ENCODE measurements at regions not wholly inside any gene's neighbourhood (a gene's known extent, or its start where the extent isn't known, plus 50 kb on each side); places are given as distances from the start of the nearest gene placed in this dataset.

DNA sequence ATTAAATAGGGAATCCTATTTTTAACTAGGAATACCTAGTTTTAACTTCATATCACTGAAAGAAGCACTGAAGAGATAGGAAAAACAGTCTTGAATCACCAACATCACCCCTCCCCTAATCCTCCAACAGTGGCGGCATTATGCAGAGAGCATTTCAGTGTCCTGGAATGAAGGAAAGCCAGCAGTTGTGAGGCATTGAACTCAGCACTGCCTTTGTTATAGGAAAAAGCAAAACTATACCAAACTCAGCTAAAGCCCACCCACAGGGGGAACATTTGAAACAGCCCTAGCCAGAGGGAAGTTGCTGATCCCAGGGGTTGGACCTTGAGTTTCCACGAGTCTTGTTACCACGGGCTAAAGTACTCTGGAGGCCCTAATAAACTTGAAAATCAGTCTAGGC is 310.6 kb upstream of the EDIL3 start:
- no peaks in the 10 kb centered on the region for H3K4me1 ChIP-seq
- CTCF ChIA-PET: no interaction called here
- FAIRE-seq: no peak

DNA sequence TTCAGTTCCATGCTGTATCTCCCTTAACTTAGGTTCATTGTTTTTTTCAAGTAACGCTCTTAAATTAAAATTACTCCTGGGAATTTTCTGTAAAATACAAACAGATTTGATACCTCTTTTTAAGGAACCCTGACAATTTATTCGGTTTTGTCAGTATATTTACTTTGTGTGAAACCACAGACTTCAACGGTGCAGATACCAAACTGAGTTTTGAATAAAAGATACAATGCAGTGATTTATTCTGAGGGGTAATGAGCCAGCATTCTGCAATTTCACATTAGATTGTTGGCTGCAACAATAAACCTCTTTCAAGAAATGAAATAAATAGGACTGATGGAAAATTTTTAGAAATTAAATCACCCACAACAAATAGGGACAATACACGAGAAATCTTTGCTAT is 308.6 kb upstream of the EDIL3 start:
- Histone ChIP-seq H3K4me3 (no peak overlapping the region), H3K4me2 (no peak overlapping the region), H3K27ac (no peak overlapping the region), H3K9me3 (no peaks in the 10 kb centered on the region), H3K4me1 (no peaks in the 10 kb centered on the region)
- ChIA-PET CTCF (no interaction called here), POLR2A (no interaction called here)
- FAIRE-seq (no peak), DNase-seq (ENCODE audit: low read depth in 1 of 2, low spot score in 1 of 2) (no peak), ATAC-seq (no peak)
- 3% methylated on average over 4 of the region's 4 CpGs for WGBS (ENCODE audit: missing lambda C conversion rate)
- TF ChIP-seq RFX5 (IDR thresholded peaks at IDR 0.05) (no peak), TP53 (CRISPR knock-in tag; IDR thresholded peaks at IDR 0.05) (no peak), JUNB (IDR thresholded peaks at IDR 0.05) (no peak), ZSCAN20 (CRISPR knock-in tag; IDR thresholded peaks at IDR 0.05) (no peak), RAD21 (conservative IDR thresholded peaks at IDR 0.05 in 1 of 2, IDR thresholded peaks at IDR 0.05 in 1 of 2) (no peak), CEBPB (IDR thresholded peaks at IDR 0.05) (no peak), MAFK (IDR thresholded peaks at IDR 0.05; ENCODE audit: partially characterized antibody) (no peak), ESRRA (IDR thresholded peaks at IDR 0.05; ENCODE audit: borderline replicate concordance, low read length) (no peak), BHLHE40 (IDR thresholded peaks at IDR 0.05; ENCODE audit: low read depth, low read length) (no peak), EHMT2 (IDR thresholded peaks at IDR 0.05; ENCODE audit: low read depth) (no peak), FOSL2 (IDR thresholded peaks at IDR 0.05) (no peak), FOSL2 (CRISPR knock-in tag; IDR thresholded peaks at IDR 0.05) (no peak), POLR2A (IDR thresholded peaks at IDR 0.05; ENCODE audit: low read length) (no peak)
- TF ChIP-seq, protein P1, sequence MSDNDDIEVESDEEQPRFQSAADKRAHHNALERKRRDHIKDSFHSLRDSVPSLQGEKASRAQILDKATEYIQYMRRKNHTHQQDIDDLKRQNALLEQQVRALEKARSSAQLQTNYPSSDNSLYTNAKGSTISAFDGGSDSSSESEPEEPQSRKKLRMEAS (IDR thresholded peaks at IDR 0.05): no peak
- TF ChIP-seq, protein P2, sequence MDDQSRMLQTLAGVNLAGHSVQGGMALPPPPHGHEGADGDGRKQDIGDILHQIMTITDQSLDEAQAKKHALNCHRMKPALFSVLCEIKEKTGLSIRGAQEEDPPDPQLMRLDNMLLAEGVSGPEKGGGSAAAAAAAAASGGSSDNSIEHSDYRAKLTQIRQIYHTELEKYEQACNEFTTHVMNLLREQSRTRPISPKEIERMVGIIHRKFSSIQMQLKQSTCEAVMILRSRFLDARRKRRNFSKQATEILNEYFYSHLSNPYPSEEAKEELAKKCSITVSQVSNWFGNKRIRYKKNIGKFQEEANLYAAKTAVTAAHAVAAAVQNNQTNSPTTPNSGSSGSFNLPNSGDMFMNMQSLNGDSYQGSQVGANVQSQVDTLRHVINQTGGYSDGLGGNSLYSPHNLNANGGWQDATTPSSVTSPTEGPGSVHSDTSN (IDR thresholded peaks at IDR 0.05): no peak
- TF ChIP-seq, protein P3, sequence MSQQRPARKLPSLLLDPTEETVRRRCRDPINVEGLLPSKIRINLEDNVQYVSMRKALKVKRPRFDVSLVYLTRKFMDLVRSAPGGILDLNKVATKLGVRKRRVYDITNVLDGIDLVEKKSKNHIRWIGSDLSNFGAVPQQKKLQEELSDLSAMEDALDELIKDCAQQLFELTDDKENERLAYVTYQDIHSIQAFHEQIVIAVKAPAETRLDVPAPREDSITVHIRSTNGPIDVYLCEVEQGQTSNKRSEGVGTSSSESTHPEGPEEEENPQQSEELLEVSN (IDR thresholded peaks at IDR 0.05; ENCODE audit: borderline replicate concordance, low read depth): no peak

More for the DNA sequence above, 310.6 kb upstream of the EDIL3 start:
- WGBS (ENCODE audit: missing lambda C conversion rate): 32% methylated on average over 3 of the region's 3 CpGs
- H3K4me3 ChIP-seq: no peak overlapping the region
- no peak for DNase-seq (ENCODE audit: low read depth in 1 of 2, low spot score in 1 of 2)
- H3K4me2 ChIP-seq: no peak overlapping the region
- H3K9me3 ChIP-seq: no peaks in the 10 kb centered on the region
- TF ChIP-seq FOSB (CRISPR knock-in tag; IDR thresholded peaks at IDR 0.05): no peak
- TF ChIP-seq HOXB5 (CRISPR knock-in tag; IDR thresholded peaks at IDR 0.05): no peak
- TF ChIP-seq ZFP36 (IDR thresholded peaks at IDR 0.05; ENCODE audit: borderline replicate concordance, partially characterized antibody): no peak
- no peak for TF ChIP-seq TP53 (CRISPR knock-in tag; IDR thresholded peaks at IDR 0.05)
- TF ChIP-seq HOXB13 (CRISPR knock-in tag; IDR thresholded peaks at IDR 0.05; ENCODE audit: low read depth): no peak
- TF ChIP-seq EP300 (IDR thresholded peaks at IDR 0.05): no peak
- TF ChIP-seq, protein P4, sequence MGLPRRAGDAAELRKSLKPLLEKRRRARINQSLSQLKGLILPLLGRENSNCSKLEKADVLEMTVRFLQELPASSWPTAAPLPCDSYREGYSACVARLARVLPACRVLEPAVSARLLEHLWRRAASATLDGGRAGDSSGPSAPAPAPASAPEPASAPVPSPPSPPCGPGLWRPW (IDR thresholded peaks at IDR 0.05): no peak
- TF ChIP-seq CBX2 (IDR thresholded peaks at IDR 0.05; ENCODE audit: borderline replicate concordance, low read depth): no peak
- TF ChIP-seq ZSCAN20 (CRISPR knock-in tag; IDR thresholded peaks at IDR 0.05): no peak
- no peak for TF ChIP-seq FOSL2 (IDR thresholded peaks at IDR 0.05)
- no peak for TF ChIP-seq FOSL2 (CRISPR knock-in tag; IDR thresholded peaks at IDR 0.05)
- no peak for ATAC-seq
- POLR2A ChIA-PET: no interaction called here
- no peak overlapping the region for H3K27ac ChIP-seq

DNA sequence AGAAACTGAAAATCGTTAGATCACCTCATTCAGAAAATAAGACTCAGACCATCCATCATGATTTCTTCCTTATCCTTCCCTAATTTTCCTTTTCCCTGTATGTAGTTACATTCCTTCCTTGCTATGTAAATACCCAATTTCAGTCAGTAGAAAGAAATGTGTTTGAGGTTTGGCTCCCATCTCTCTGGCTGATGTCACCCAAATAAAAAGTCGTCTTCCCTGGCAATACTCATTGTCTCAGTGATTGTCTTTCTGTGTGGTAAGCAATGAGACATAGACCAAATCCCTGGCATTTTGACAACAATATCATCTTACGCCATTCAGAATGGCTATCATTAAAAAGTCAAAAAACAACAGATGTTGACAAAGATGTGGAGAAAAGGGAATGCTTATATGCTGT is 303.9 kb upstream of the EDIL3 start:
- CTCF ChIA-PET: no interaction called here
- TF ChIP-seq JUN (IDR thresholded peaks at IDR 0.05) (no peak), RNF2 (IDR thresholded peaks at IDR 0.05; ENCODE audit: borderline replicate concordance, low read depth) (no peak), NR3C1 (IDR thresholded peaks at IDR 0.05) (no peak), HOXB13 (CRISPR knock-in tag; IDR thresholded peaks at IDR 0.05; ENCODE audit: low read depth) (no peak), KDM5A (IDR thresholded peaks at IDR 0.05) (no peak), FOSL2 (IDR thresholded peaks at IDR 0.05) (no peak), FOSL2 (CRISPR knock-in tag; IDR thresholded peaks at IDR 0.05) (no peak), RFX5 (IDR thresholded peaks at IDR 0.05) (no peak), ZSCAN20 (CRISPR knock-in tag; IDR thresholded peaks at IDR 0.05) (no peak), HDAC2 (IDR thresholded peaks at IDR 0.05) (no peak), CBX8 (IDR thresholded peaks at IDR 0.05) (no peak)
- TF ChIP-seq, protein P5, sequence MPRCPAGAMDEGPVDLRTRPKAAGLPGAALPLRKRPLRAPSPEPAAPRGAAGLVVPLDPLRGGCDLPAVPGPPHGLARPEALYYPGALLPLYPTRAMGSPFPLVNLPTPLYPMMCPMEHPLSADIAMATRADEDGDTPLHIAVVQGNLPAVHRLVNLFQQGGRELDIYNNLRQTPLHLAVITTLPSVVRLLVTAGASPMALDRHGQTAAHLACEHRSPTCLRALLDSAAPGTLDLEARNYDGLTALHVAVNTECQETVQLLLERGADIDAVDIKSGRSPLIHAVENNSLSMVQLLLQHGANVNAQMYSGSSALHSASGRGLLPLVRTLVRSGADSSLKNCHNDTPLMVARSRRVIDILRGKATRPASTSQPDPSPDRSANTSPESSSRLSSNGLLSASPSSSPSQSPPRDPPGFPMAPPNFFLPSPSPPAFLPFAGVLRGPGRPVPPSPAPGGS (IDR thresholded peaks at IDR 0.05): no peak
- FAIRE-seq (no peak), DNase-seq (ENCODE audit: low read depth in 1 of 2, low spot score in 1 of 2) (no peak), ATAC-seq (no peak)
- POLR2A ChIA-PET: no interaction called here
- Histone ChIP-seq H3K9me3 (no peaks in the 10 kb centered on the region), H3K4me3 (no peak overlapping the region), H3K4me2 (no peak overlapping the region), H3K4me1 (no peaks in the 10 kb centered on the region), H3K27ac (no peak overlapping the region)
- 1% methylated on average over 3 of the region's 3 CpGs for WGBS (ENCODE audit: missing lambda C conversion rate)
